ENCODE measurements at regions not wholly inside any gene's neighbourhood (a gene's known extent, or its start where the extent isn't known, plus 50 kb on each side); places are given as distances from the start of the nearest gene placed in this dataset.

GRCh38 chr2:187058198-187058597, 209.2 kb upstream of the ZSWIM2 start:
- ChIA-PET POLR2A (no interaction called here), CTCF (no interaction called here)
- Mint-ChIP-seq H3K27ac (no peak overlapping the region), H3K4me1 (no peaks in the 10 kb centered on the region), H3K4me3 (no peak overlapping the region), H3K27me3 (ENCODE audit: low read depth) (no peaks in the 10 kb centered on the region), H3K36me3 (no peaks in the 10 kb centered on the region), H3K9me3 (no peaks in the 10 kb centered on the region)
- no peak for ATAC-seq
- TF ChIP-seq JAZF1 (CRISPR knock-in tag; IDR thresholded peaks at IDR 0.05) = no peak
- TF ChIP-seq FOXP1 (CRISPR knock-in tag; IDR thresholded peaks at IDR 0.05; ENCODE audit: borderline replicate concordance) = no peak
- no peak for TF ChIP-seq ZNF671 (CRISPR knock-in tag; IDR thresholded peaks at IDR 0.05)
- TF ChIP-seq ZBTB21 (CRISPR knock-in tag; IDR thresholded peaks at IDR 0.05; ENCODE audit: borderline replicate concordance) = no peak
- no peak for TF ChIP-seq NR2C2 (CRISPR knock-in tag; IDR thresholded peaks at IDR 0.05)
- TF ChIP-seq FOXJ3 (CRISPR knock-in tag; IDR thresholded peaks at IDR 0.05; ENCODE audit: borderline replicate concordance) = no peak
- TF ChIP-seq NR1H2 (CRISPR knock-in tag; IDR thresholded peaks at IDR 0.05) = no peak
- no peak for TF ChIP-seq E2F1 (CRISPR knock-in tag; IDR thresholded peaks at IDR 0.05)
- TF ChIP-seq CREM (CRISPR knock-in tag; IDR thresholded peaks at IDR 0.05) = no peak
- no peak for TF ChIP-seq ATF1 (CRISPR knock-in tag; IDR thresholded peaks at IDR 0.05)
- no peak for TF ChIP-seq ERG (CRISPR knock-in tag; IDR thresholded peaks at IDR 0.05)
- TF ChIP-seq NR3C1 (CRISPR knock-in tag; conservative IDR thresholded peaks at IDR 0.05; ENCODE audit: low read depth) = no peak
- TF ChIP-seq MAX (CRISPR knock-in tag; IDR thresholded peaks at IDR 0.05) = no peak
- DNase-seq (ENCODE audit: low spot score) = no peak

GRCh38 chr2:187057466-187057865, 208.5 kb upstream of the ZSWIM2 start:
- H3K4me1 Mint-ChIP-seq = no peaks in the 10 kb centered on the region
- no peak for DNase-seq (ENCODE audit: low spot score)
- POLR2A ChIA-PET = no interaction called here
- CTCF ChIA-PET = no interaction called here
- ATAC-seq = no peak
- no peaks in the 10 kb centered on the region for H3K9me3 Mint-ChIP-seq
- no peak overlapping the region for H3K4me3 Mint-ChIP-seq
- no peaks in the 10 kb centered on the region for H3K27me3 Mint-ChIP-seq (ENCODE audit: low read depth)
- H3K27ac Mint-ChIP-seq = no peak overlapping the region
- TF ChIP-seq TP53 (CRISPR knock-in tag; IDR thresholded peaks at IDR 0.05) (no peak), FOXK1 (CRISPR knock-in tag; IDR thresholded peaks at IDR 0.05) (no peak), ZNF671 (CRISPR knock-in tag; IDR thresholded peaks at IDR 0.05) (no peak), NR2C2 (CRISPR knock-in tag; IDR thresholded peaks at IDR 0.05) (no peak), NFYB (CRISPR knock-in tag; conservative IDR thresholded peaks at IDR 0.05; ENCODE audit: low read depth) (no peak), USF2 (CRISPR knock-in tag; IDR thresholded peaks at IDR 0.05) (no peak), ATF3 (CRISPR knock-in tag; conservative IDR thresholded peaks at IDR 0.05) (no peak), GTF2I (CRISPR knock-in tag; conservative IDR thresholded peaks at IDR 0.05) (no peak), E2F5 (CRISPR knock-in tag; IDR thresholded peaks at IDR 0.05) (no peak), PRDM15 (CRISPR knock-in tag; IDR thresholded peaks at IDR 0.05) (no peak), CREB1 (CRISPR knock-in tag; IDR thresholded peaks at IDR 0.05) (no peak), JUN (CRISPR knock-in tag; IDR thresholded peaks at IDR 0.05) (no peak)
- H3K36me3 Mint-ChIP-seq = no peaks in the 10 kb centered on the region
